ENCODE measurements at regions not wholly inside any gene's neighbourhood (a gene's known extent, or its start where the extent isn't known, plus 50 kb on each side); places are given as distances from the start of the nearest gene placed in this dataset.

DNA sequence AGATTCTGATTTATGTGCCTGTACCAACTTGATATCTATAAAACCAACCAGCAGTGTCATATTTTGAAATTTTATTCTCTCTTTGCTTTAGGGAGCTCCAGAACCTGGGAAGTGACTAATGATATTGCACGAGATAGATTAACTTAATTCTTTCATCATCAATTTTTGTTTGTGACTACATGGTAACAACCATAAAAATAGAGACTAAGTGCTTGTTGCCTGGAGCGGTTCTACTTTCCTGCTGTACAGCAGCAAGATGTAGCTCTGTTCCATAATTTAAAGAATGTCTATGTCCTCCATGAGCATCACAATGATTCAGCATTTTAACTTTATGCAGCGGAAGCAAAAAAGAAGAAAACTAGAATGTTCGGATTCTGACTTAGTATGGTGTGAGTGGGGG lies 275.6 kb downstream of the KLF5 start:
- Histone ChIP-seq H3K27ac (ENCODE audit: low read depth, low read length) (no peak overlapping the region), H3K9ac (ENCODE audit: low read length) (no peak overlapping the region), H3K9me3 (ENCODE audit: low read length) (no peaks in the 10 kb centered on the region), H3K27me3 (ENCODE audit: control insufficient read depth in 1 of 2, insufficient read depth in 2 of 2, low read length in 2 of 2) (no peaks in the 10 kb centered on the region), H3K4me3 (ENCODE audit: low read depth in 1 of 2, low read length in 2 of 2) (no peak overlapping the region), H3K4me1 (ENCODE audit: insufficient read depth, low read length) (no peaks in the 10 kb centered on the region), H3K36me3 (ENCODE audit: insufficient read depth, low read length) (no peaks in the 10 kb centered on the region)

GRCh38 chr13:73331556-73331955 lies 272.8 kb downstream of the KLF5 start:
- Histone ChIP-seq H3K4me1 (ENCODE audit: insufficient read depth, low read length) (no peaks in the 10 kb centered on the region), H3K4me3 (ENCODE audit: low read depth in 1 of 2, low read length in 2 of 2) (no peak overlapping the region)

GRCh38 chr13:73329355-73329754 lies 270.6 kb downstream of the KLF5 start:
- no peaks in the 10 kb centered on the region for H3K4me1 ChIP-seq (ENCODE audit: insufficient read depth, low read length)
- H3K27me3 ChIP-seq (ENCODE audit: control insufficient read depth in 1 of 2, insufficient read depth in 2 of 2, low read length in 2 of 2) = no peaks in the 10 kb centered on the region
- H3K9ac ChIP-seq (ENCODE audit: low read length) = no peak overlapping the region
- no peaks in the 10 kb centered on the region for H3K36me3 ChIP-seq (ENCODE audit: insufficient read depth, low read length)
- H3K9me3 ChIP-seq (ENCODE audit: low read length) = no peaks in the 10 kb centered on the region
- H3K27ac ChIP-seq (ENCODE audit: low read depth, low read length) = no peak overlapping the region
- H3K4me3 ChIP-seq (ENCODE audit: low read depth in 1 of 2, low read length in 2 of 2) = no peak overlapping the region

More at GRCh38 chr13:73331556-73331955, 272.8 kb downstream of the KLF5 start:
- H3K9me3 ChIP-seq (ENCODE audit: low read length) = no peaks in the 10 kb centered on the region
- no peak overlapping the region for H3K27ac ChIP-seq (ENCODE audit: low read depth, low read length)
- H3K9ac ChIP-seq (ENCODE audit: low read length) = no peak overlapping the region
- H3K27me3 ChIP-seq (ENCODE audit: control insufficient read depth in 1 of 2, insufficient read depth in 2 of 2, low read length in 2 of 2) = no peaks in the 10 kb centered on the region
- H3K36me3 ChIP-seq (ENCODE audit: insufficient read depth, low read length) = no peaks in the 10 kb centered on the region

- no peaks in the 10 kb centered on the region for H3K27me3 ChIP-seq (ENCODE audit: control insufficient read depth in 1 of 2, insufficient read depth in 2 of 2, low read length in 2 of 2)
- no peaks in the 10 kb centered on the region for H3K4me1 ChIP-seq (ENCODE audit: insufficient read depth, low read length)
- H3K9ac ChIP-seq (ENCODE audit: low read length) = no peak overlapping the region
- H3K36me3 ChIP-seq (ENCODE audit: insufficient read depth, low read length) = no peaks in the 10 kb centered on the region
- H3K4me3 ChIP-seq (ENCODE audit: low read depth in 1 of 2, low read length in 2 of 2) = no peak overlapping the region
- H3K27ac ChIP-seq (ENCODE audit: low read depth, low read length) = no peak overlapping the region
- H3K9me3 ChIP-seq (ENCODE audit: low read length) = no peaks in the 10 kb centered on the region
Measured at GRCh38 chr13:73327579-73327978, 268.8 kb downstream of the KLF5 start.

DNA sequence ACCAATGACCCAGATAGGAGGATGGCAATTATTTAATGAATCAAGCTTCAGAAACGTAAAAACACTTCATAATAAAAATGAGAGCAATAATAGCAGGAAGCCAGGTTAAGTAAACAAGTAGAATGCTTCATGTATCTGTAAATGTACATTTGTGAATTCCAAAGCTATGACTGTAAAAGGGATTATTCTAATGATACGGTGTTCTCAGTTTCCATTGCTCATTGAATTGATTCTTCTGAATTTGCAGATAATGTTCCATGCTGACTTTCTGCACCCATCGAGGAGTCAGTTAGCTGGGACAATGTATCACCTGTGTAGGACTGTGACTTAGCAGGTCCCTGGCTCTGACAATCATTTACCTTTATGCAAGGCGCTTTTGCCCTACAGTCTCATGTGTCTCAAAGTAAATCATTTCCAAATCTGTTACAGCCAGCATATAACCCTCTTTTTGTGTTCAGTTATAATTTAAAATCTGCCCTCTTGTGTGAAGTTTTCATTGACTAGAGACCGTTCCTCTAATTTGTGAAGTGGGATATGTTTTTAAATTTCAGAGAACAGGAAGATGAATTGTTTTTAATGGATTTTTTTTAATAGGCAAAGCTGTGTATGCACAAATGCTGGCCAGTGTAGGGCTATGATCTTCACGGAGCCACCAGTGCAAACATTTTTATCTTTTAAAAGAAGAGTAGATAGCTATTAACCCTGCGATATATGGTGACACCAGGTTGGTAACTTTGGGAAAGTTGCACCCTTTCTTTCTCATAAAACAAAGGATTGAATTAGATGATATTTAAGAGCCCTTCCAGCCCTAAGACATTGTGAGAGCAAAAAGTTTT lies 267.1 kb downstream of the KLF5 start:
- H3K9me3 ChIP-seq (ENCODE audit: low read length) = no peaks in the 10 kb centered on the region
- H3K27ac ChIP-seq (ENCODE audit: low read depth, low read length) = no peak overlapping the region
- H3K9ac ChIP-seq (ENCODE audit: low read length) = no peak overlapping the region

GRCh38 chr13:73324842-73325722 lies 266.3 kb downstream of the KLF5 start:
- H3K4me3 ChIP-seq (ENCODE audit: low read depth in 1 of 2, low read length in 2 of 2) = no peak overlapping the region
- H3K27ac ChIP-seq (ENCODE audit: low read depth, low read length) = no peak overlapping the region

More for the DNA sequence above, 267.1 kb downstream of the KLF5 start:
- no peaks in the 10 kb centered on the region for H3K27me3 ChIP-seq (ENCODE audit: control insufficient read depth in 1 of 2, insufficient read depth in 2 of 2, low read length in 2 of 2)
- H3K4me3 ChIP-seq (ENCODE audit: low read depth in 1 of 2, low read length in 2 of 2) = no peak overlapping the region
- H3K36me3 ChIP-seq (ENCODE audit: insufficient read depth, low read length) = no peaks in the 10 kb centered on the region
- no peaks in the 10 kb centered on the region for H3K4me1 ChIP-seq (ENCODE audit: insufficient read depth, low read length)

GRCh38 chr13:73323615-73324014 lies 264.8 kb downstream of the KLF5 start:
- H3K36me3 ChIP-seq (ENCODE audit: insufficient read depth, low read length) = no peaks in the 10 kb centered on the region
- no peaks in the 10 kb centered on the region for H3K9me3 ChIP-seq (ENCODE audit: low read length)
- no peaks in the 10 kb centered on the region for H3K4me1 ChIP-seq (ENCODE audit: insufficient read depth, low read length)
- no peaks in the 10 kb centered on the region for H3K27me3 ChIP-seq (ENCODE audit: control insufficient read depth in 1 of 2, insufficient read depth in 2 of 2, low read length in 2 of 2)
- H3K27ac ChIP-seq (ENCODE audit: low read depth, low read length) = no peak overlapping the region
- H3K9ac ChIP-seq (ENCODE audit: low read length) = no peak overlapping the region
- H3K4me3 ChIP-seq (ENCODE audit: low read depth in 1 of 2, low read length in 2 of 2) = no peak overlapping the region

More at GRCh38 chr13:73324842-73325722, 266.3 kb downstream of the KLF5 start:
- Histone ChIP-seq H3K4me1 (ENCODE audit: insufficient read depth, low read length) (no peaks in the 10 kb centered on the region), H3K27me3 (ENCODE audit: control insufficient read depth in 1 of 2, insufficient read depth in 2 of 2, low read length in 2 of 2) (no peaks in the 10 kb centered on the region), H3K9me3 (ENCODE audit: low read length) (no peaks in the 10 kb centered on the region), H3K9ac (ENCODE audit: low read length) (no peak overlapping the region), H3K36me3 (ENCODE audit: insufficient read depth, low read length) (no peaks in the 10 kb centered on the region)

DNA sequence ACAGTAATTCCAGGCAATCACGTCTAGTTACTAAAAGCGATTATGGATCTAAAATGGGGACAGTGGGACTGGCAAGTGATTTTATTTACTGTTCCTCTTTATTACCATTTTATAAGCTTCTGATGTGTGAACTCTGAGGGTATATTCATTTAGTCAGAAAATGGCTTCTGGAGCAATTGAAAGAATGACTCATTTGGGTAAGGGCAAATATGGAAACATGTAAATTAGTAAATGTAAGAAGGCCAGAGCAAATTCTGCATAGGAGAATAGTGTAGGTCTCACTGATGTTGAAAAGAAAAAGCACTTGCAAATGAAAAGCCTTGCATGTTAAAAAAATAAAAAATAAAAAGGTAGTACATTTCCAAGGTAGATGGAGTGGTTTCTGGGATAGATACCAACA lies 262.2 kb downstream of the KLF5 start:
- no peaks in the 10 kb centered on the region for H3K9me3 ChIP-seq (ENCODE audit: low read length)
- no peaks in the 10 kb centered on the region for H3K36me3 ChIP-seq (ENCODE audit: insufficient read depth, low read length)
- H3K9ac ChIP-seq (ENCODE audit: low read length) = no peak overlapping the region
- no peaks in the 10 kb centered on the region for H3K27me3 ChIP-seq (ENCODE audit: control insufficient read depth in 1 of 2, insufficient read depth in 2 of 2, low read length in 2 of 2)
- no peak overlapping the region for H3K27ac ChIP-seq (ENCODE audit: low read depth, low read length)
- no peak overlapping the region for H3K4me3 ChIP-seq (ENCODE audit: low read depth in 1 of 2, low read length in 2 of 2)
- no peaks in the 10 kb centered on the region for H3K4me1 ChIP-seq (ENCODE audit: insufficient read depth, low read length)

GRCh38 chr13:73317140-73317539 lies 258.3 kb downstream of the KLF5 start:
- no peaks in the 10 kb centered on the region for H3K27me3 ChIP-seq (ENCODE audit: control insufficient read depth in 1 of 2, insufficient read depth in 2 of 2, low read length in 2 of 2)
- H3K9me3 ChIP-seq (ENCODE audit: low read length) = no peaks in the 10 kb centered on the region
- H3K4me3 ChIP-seq (ENCODE audit: low read depth in 1 of 2, low read length in 2 of 2) = no peak overlapping the region
- no peaks in the 10 kb centered on the region for H3K4me1 ChIP-seq (ENCODE audit: insufficient read depth, low read length)
- H3K36me3 ChIP-seq (ENCODE audit: insufficient read depth, low read length) = no peaks in the 10 kb centered on the region
- H3K27ac ChIP-seq (ENCODE audit: low read depth, low read length) = no peak overlapping the region
- H3K9ac ChIP-seq (ENCODE audit: low read length) = no peak overlapping the region

GRCh38 chr13:73310366-73310765 lies 251.6 kb downstream of the KLF5 start:
- Histone ChIP-seq H3K9me3 (ENCODE audit: low read length) (no peaks in the 10 kb centered on the region), H3K27me3 (ENCODE audit: control insufficient read depth in 1 of 2, insufficient read depth in 2 of 2, low read length in 2 of 2) (no peaks in the 10 kb centered on the region), H3K27ac (ENCODE audit: low read depth, low read length) (no peak overlapping the region), H3K4me1 (ENCODE audit: insufficient read depth, low read length) (no peaks in the 10 kb centered on the region), H3K4me3 (ENCODE audit: low read depth in 1 of 2, low read length in 2 of 2) (no peak overlapping the region), H3K9ac (ENCODE audit: low read length) (no peak overlapping the region), H3K36me3 (ENCODE audit: insufficient read depth, low read length) (no peaks in the 10 kb centered on the region)

GRCh38 chr13:73307481-73307880 lies 248.7 kb downstream of the KLF5 start:
- Histone ChIP-seq H3K4me1 (ENCODE audit: insufficient read depth, low read length) (no peaks in the 10 kb centered on the region), H3K27me3 (ENCODE audit: control insufficient read depth in 1 of 2, insufficient read depth in 2 of 2, low read length in 2 of 2) (no peaks in the 10 kb centered on the region), H3K9ac (ENCODE audit: low read length) (no peak overlapping the region), H3K27ac (ENCODE audit: low read depth, low read length) (no peak overlapping the region), H3K9me3 (ENCODE audit: low read length) (no peaks in the 10 kb centered on the region), H3K4me3 (ENCODE audit: low read depth in 1 of 2, low read length in 2 of 2) (no peak overlapping the region), H3K36me3 (ENCODE audit: insufficient read depth, low read length) (no peaks in the 10 kb centered on the region)

All from muscle layer of colon (tissue), 2 donors.